ENCODE measurements at regions not wholly inside any gene's neighbourhood (a gene's known extent, or its start where the extent isn't known, plus 50 kb on each side); places are given as distances from the start of the nearest gene placed in this dataset.

- no peak for DNase-seq
These were observed 58.9 kb upstream of the NAA20 start for GRCh38 chr20:19958219-19958618.

GRCh38 chr20:19958928-19959327 is 58.2 kb upstream of the NAA20 start:
- DNase-seq: no peak

- no peak for DNase-seq
These were observed 56.4 kb upstream of the NAA20 start for GRCh38 chr20:19960745-19961144.

GRCh38 chr20:19961293-19961692 is 55.9 kb upstream of the NAA20 start:
- no peak for DNase-seq

GRCh38 chr20:19962958-19963357 is 54.2 kb upstream of the NAA20 start:
- no peak for DNase-seq

- no peak for DNase-seq
These were observed 52.6 kb upstream of the NAA20 start for GRCh38 chr20:19964289-19965265.

- DNase-seq: peak; percentile 88
These were observed 50.3 kb upstream of the NAA20 start for GRCh38 chr20:19966840-19967239.

Data from COR-L47 (cell line).